ENCODE measurements at regions not wholly inside any gene's neighbourhood (a gene's known extent, or its start where the extent isn't known, plus 50 kb on each side); places are given as distances from the start of the nearest gene placed in this dataset.

- H3K27ac ChIP-seq = no peak overlapping the region
- no peaks in the 10 kb centered on the region for H3K36me3 ChIP-seq
- no peaks in the 10 kb centered on the region for H3K4me1 ChIP-seq
- intact Hi-C loops (cut with DNase I; ENCODE audit: low total_unique reads) = no loop called here
- peaks cover 0 to 3% (median 0%) of the 10 kb centered on the region in 3 donors for H3K9me3 ChIP-seq
- DNase-seq = no peak
- no peak for TF ChIP-seq CTCF (IDR thresholded peaks at IDR 0.05)
- H3K4me3 ChIP-seq = no peak overlapping the region
- no peaks in the 10 kb centered on the region for H3K27me3 ChIP-seq
These were observed 241.4 kb upstream of the DGKB start for GRCh38 chr7:15143936-15144335.

DNA sequence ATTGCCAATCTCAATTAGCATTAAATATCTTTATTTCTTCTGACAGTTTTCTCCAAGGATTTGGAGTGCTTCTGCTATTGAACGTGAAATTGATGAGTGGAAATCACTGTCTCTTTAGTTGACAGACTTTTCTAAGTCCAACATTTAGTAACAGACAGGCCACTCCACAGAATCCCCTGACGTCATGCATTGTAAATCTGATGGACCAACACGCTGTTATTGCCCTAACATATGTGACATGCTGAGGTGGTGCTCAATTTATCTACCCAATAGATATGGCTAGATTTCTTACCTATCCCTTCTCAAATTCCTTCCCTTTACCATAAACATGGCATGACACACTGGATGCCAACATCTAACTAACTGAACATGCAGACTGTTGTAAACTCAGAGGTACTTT, 240.6 kb upstream of the DGKB start:
- H3K4me1 ChIP-seq = no peaks in the 10 kb centered on the region
- no peaks in the 10 kb centered on the region for H3K9me3 ChIP-seq
- no peak overlapping the region for H3K4me3 ChIP-seq
- no peaks in the 10 kb centered on the region for H3K36me3 ChIP-seq
- H3K27ac ChIP-seq = no peak overlapping the region
- no peak for TF ChIP-seq CTCF (IDR thresholded peaks at IDR 0.05)
- H3K27me3 ChIP-seq = no peaks in the 10 kb centered on the region
- intact Hi-C loops (cut with DNase I; ENCODE audit: low total_unique reads) = no loop called here
- no peak for DNase-seq

DNA sequence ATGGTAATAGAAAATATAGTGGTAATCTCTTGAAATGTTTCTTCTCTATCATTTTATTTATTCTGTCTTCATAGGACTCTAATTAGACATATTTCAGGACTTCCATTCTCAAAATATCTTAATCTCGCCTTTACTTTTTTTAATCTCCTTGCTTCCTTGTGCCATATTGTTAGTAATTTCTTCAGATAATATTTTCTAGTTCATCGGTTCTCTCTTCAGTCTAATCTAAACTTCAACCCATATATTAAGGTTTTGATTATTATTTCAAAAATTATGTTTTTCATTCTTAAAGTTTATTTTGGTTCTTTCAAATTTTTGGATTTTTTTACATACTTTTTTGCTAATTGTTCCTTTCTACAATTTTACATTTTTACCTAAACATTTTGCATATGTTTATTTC, 237.9 kb upstream of the DGKB start:
- H3K27ac ChIP-seq = no peak overlapping the region
- intact Hi-C loops (cut with DNase I; ENCODE audit: low total_unique reads) = no loop called here
- no peaks in the 10 kb centered on the region for H3K27me3 ChIP-seq
- H3K9me3 ChIP-seq = no peaks in the 10 kb centered on the region
- no peaks in the 10 kb centered on the region for H3K36me3 ChIP-seq
- TF ChIP-seq CTCF (IDR thresholded peaks at IDR 0.05) = no peak
- DNase-seq = no peak
- H3K4me1 ChIP-seq = no peaks in the 10 kb centered on the region
- no peak overlapping the region for H3K4me3 ChIP-seq

- intact Hi-C loops (cut with DNase I; ENCODE audit: low total_unique reads) = no loop called here
- no peaks in the 10 kb centered on the region for H3K27me3 ChIP-seq
- no peak for DNase-seq
These were observed 229.1 kb upstream of the DGKB start for GRCh38 chr7:15131661-15132060.

DNA sequence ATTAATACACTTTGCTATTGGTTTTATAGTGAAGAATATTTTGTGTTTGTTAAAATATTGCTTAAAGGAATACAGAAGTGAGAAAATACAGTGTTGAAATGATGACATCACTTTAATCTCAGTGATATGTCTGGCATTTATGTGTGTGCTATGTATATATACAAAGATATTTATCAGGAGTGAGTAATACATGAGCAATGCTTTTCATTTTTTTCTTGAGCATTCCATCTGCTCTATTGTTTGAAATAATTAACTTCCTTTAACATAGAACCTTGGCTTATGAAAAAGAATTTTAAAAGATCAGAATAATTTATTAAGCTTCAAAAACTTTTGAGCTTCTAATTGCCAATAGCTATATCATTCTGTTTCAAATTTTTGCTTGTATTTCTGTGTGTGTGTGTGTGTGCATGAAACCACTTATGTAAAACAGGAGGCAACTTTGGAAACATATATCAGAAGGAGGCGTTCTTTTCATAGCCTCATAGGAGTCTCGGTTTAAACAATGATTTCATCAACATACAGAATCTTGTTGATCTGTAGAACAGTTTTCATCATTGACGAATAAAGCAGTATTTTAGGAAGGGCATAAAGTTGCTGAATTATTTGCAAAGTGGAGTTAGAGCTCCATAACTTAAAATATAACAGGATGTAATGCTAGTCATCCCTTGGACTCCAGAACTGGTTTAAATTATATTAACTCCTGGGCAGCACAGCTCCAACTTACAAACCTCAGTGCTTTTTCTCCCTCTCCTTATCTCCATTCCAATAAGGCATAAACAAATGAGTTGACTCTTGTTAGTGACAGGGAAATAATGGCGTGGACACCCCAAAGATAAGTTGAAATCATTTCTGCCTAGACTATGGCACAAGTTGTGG, 228.4 kb upstream of the DGKB start:
- intact Hi-C loops (cut with DNase I; ENCODE audit: low total_unique reads) = no loop called here

More at GRCh38 chr7:15131661-15132060, 229.1 kb upstream of the DGKB start:
- no peak overlapping the region for H3K4me3 ChIP-seq
- H3K27ac ChIP-seq = no peak overlapping the region
- H3K9me3 ChIP-seq = no peaks in the 10 kb centered on the region
- no peaks in the 10 kb centered on the region for H3K4me1 ChIP-seq
- no peak for TF ChIP-seq CTCF (IDR thresholded peaks at IDR 0.05)
- no peaks in the 10 kb centered on the region for H3K36me3 ChIP-seq

More for the DNA sequence above, 228.4 kb upstream of the DGKB start:
- no peaks in the 10 kb centered on the region for H3K4me1 ChIP-seq
- no peak for DNase-seq
- H3K4me3 ChIP-seq = no peak overlapping the region
- H3K27me3 ChIP-seq = no peaks in the 10 kb centered on the region
- no peak for TF ChIP-seq CTCF (IDR thresholded peaks at IDR 0.05)
- H3K27ac ChIP-seq = no peak overlapping the region
- no peaks in the 10 kb centered on the region for H3K36me3 ChIP-seq
- no peaks in the 10 kb centered on the region for H3K9me3 ChIP-seq

Measured in tibial artery (tissue), 4 donors.